Stimulated activated CD8-positive, alpha-beta memory T cell treated with anti-CD3 and anti-CD28 coated beads, Interleukin-12 subunit alpha, Interleukin-12 subunit beta, amount 100 ng/mL, for 4 hours (primary cell): ENCODE measurements at regions not wholly inside any gene's neighbourhood (a gene's known extent, or its start where the extent isn't known, plus 50 kb on each side); places are given as distances from the start of the nearest gene placed in this dataset.

ENCODE experiments used
- DNase-seq: peaks from one replicate; pipeline ENCODE4 v3.0.0-alpha.2; 2020; ENCODE audit warnings: low read depth

DNA sequence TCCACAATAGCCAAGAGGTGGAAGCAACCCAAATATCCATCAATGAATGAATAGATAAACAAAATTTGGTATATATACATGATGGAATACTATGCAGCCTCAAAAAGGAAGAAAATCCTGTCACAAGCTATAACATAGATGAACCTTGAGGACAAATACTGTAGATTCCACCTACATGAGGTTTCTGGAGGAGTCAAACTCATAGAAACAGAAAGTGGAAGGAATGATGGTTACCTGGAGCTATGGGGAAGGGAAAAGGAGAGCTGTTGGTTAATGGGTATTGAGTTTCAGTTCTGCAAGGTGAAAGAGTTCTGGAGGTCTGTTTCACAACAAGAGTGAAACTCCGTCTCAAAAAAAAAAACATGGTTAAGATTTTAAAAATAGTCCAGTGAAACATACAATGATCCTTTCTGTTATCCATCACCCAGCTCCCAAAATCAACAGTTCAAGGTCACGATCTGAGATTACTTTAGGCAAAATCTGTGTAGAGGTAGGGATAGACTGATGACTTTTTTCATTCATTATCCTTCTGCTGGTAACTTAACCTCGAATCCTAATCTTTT is 80.8 kb upstream of the HNRNPU start:
- DNase-seq: no peak

DNA sequence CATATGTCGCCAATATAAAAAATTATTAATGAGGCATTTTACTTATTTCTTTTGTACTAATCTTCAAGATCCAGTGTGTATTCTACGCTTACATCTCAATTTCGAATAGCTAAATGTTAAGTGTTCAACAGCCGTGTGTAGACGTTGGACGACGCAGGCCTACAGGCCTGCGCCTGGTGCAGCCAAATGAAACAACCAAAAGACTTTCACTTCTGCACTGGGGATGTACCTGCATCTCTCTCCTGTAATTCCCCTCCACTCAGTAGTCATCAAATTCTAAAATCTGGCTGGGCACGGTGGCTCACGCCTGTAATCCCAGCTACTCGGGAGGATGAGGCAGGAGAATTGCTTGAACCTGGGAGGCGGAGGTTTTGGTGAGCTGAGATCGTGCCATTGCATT is 76.8 kb upstream of the HNRNPU start:
- no peak for DNase-seq

DNA sequence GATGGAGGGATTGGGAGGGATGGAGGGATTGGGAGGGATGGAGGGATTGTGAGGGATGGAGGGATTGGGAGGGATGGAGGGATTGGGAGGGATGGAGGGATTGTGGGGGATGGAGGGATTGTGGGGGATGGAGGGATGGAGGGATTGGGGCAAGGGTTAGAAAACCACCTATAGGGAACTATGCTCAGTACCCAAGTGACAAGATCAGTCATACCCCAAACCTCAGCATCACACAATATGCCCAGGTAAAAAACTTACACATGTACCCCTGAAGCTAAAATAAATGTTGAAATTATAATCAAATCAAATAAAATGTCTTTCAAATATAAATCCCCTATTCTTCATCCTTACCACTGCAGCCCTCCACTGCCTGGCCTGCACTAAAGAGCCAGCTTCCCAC is 72.8 kb upstream of the HNRNPU start:
- DNase-seq: no peak

DNA sequence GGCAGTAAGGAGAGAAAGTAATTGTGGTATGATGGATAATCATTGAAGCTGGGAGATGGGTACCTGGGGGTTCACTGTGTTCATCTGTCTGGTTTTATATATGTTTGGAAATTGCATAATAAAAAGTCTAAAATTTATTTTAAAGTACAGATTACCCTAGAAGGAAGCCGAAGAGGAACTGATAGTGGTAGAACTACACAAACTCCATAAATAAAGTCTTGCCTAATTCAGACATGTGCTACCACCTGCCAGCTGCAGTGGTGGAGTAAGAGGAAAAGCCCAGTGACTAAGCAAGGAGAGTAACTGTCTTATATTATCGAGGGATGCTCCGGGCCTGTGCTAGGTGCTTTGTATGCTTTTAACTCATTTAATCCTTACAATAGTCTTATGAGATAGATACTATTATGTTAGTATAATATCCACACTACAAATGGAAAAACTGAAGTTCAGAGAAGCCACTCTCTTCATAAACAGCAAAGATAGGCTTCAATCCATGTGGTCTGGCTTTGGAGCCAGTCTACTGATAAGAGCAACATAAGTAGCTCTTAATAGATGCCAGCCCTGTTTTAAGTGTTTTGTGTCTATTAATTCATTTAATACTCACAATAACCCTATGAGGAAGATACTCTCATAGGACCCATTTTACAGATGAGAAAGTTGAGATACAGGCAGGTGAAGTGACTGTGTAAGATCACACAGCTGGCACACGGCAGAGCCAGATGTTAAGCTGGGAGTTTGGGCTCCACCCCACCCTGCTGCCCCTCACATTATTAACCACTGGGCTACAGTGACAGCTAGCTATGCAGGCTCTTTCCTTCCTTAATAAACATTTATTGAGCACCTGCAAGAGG is 56.8 kb upstream of the HNRNPU start:
- DNase-seq: no peak

DNA sequence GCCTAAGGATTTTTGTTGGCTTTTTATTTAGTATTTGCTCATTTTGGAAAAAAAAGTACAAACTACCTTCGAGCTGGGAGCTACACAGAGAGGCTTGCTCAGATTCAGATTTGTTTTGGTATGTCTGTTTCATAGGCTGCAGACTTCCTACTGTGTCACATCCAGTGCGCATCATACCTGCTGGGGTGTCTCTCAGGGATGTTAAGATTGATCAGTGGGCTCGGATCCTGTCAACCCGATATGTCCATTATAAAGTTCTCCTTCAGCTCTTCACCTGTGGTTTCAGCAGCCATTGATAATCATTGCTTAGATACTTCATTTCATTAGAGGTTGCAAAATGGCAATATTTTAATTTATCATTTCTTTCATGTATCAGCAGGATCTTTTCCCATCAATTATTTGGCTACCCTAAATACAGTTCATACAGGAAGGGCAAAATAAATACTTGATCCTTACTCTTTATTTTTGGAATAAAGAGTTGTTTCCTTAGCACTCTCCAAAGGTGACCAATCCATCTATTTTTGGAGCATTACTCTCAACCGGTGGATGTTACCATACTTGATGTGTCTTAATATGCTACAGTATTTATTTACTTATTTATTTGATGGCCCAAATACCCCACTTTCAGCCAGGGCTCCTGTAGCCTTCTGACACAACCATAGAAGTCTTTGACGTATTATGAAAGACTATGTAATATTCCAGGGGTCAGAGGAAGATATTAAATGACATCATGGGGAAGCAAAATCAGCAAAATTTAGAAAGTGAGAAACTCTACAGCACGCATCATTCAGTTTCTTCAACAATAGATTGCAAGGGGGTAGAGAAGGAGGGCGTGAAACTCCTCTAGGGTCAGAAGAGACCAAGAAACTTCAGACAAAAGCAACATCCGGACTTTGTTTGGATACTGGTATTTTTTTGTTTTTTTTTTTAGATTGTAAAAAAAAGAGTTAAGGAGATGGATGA is 55.3 kb upstream of the HNRNPU start:
- DNase-seq: no peak

DNA sequence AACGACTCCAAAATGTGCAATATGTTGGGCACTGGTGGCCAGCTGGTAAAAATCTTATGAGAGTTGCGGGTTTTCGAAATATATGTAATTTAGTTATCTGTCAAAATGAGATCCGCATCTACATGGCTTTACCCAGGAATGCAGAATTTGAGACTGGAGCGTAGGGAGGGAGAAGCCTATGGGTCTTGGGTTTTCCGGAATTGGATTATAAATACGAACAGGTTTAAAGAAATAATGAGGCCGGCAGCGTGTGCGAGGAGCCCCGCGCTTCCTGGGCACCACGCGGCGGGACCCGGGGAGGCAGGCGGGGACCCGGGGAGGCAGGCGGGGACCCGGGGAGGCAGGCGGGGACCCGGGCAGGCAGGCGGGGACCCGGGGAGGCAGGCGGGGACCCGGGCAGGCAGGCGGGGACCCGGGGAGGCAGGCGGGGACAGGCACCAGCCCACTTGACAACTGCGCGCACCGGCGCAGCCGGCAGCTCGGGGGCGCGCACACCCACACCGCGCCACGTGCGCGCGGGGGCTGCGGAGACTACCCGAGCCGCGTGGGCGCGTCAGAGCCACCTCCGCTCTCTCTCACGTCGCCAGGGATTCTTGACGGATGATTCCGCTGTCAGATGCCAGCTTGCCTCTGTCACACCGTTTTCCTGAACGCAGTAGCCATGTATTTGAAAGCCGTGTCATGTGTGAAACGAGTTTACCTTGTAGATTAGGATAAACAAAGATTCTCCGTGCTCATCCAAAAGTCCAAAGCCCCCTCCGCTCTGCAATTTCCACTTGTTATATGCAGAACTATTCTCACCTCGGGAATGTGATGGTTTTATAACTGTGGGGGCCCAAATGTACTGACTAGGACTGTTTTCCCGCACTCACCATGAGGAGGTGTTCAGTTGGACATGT is 54.3 kb upstream of the HNRNPU start:
- peak; percentile 58 for DNase-seq

DNA sequence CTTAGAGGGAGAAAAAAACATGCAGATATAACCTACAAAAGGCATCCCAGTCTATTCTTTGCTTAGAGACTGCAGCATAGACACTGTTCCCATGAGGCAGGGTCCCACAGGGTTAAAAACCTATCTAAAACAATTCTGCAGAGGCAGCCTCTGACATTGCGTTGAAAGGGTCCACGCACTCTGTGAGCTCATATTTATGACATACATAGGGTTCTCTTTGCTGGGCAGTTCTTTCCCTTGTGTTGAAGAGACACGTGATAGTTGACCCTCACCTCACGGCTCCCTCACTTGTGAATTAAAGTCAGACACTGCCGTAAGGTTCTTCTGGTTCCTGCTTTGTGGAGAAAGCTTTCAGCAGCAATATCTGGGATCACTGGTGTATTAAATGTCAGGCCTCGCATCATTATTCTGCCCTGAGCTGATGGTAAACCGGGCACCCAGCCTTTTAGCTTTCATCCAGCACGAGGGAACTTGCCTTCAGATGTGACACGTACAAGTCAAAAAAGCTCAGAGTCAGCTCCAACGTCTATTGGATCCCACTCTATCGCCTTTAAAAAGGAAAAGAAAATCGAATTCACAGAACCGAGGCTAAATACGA is 52.8 kb upstream of the HNRNPU start:
- DNase-seq: no peak

DNA sequence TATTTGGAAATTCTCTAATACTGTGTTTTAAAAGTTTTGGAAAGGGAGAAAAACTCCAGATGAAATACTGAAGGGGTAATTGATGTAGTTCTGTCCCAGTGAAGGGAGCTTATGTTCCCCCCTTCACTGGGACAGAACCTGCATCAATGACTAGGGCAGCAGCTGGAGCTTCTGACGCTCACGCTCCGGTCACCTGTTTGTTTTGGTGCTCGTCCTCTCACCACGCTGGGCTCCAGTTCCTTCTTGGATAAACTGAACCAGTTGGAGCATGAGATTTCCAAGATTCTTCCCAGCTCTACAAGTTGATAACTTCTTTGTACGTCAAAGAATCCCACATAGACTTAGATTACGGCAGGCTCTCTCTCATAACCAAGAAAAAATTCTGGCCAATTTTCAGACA is 51.4 kb upstream of the HNRNPU start:
- DNase-seq: no peak

DNA sequence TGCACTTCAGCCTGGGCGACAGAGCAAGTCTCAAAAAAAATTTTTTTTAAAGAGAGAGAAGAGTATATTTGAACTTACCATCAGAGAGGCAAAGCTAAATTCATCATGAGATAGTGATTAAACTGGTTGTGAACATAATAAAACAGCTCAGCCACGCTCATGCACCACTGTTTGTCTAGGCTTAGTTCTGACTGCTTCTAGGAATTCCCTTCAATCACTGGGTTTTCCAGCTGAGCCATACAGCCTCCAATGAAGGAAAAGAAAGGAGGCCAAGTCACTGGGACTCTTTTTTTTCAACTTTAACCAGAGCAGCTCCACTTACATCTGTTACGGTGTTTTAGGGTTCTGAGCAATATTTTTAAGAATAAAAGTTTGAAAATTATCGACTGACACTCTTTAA is 50.4 kb upstream of the HNRNPU start:
- no peak for DNase-seq
